ENCODE measurements at regions not wholly inside any gene's neighbourhood (a gene's known extent, or its start where the extent isn't known, plus 50 kb on each side); places are given as distances from the start of the nearest gene placed in this dataset.

DNA sequence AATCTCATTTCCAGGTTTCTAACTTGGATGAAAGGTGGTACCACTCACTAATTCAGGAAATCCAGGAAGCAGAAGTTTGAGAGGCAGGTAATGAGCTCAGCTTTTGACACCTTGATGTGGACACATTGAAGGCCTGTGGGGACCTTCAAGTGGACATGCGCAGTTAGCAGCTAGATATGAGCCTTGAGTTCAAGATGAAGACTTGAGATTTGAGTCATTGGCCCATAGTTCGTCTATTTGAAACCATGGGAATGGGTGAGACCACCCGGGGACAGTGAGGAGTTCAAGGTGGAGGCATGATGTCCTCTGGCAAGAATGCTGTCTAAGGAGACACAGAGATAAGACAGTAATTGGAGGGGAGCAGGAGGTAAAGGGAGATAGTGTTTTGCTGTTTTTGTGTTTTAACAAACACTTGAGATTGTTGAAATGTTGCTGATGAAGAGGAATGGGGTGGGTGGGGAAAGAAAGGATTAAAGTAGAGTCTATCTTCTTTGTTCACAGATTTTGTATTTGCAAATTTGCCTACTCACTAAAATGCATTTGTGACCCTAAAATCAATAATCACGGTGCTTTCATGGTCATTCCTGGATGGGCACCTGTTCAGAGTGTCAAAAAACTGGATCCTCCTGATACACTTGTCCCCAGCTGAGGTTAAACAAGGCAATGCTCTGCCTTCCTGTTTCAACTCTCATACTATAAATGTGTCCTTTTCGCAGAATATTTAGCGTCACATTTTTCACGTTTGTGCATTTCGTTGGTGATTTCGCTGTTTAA lies 69.5 kb upstream of the PLXNC1 start:
- Histone ChIP-seq H4K8ac (replicated peaks; ENCODE audit: insufficient read length, low read depth, low read length) (no peak overlapping the region), H3K56ac (ENCODE audit: insufficient read length, low read depth, low read length) (no peak overlapping the region), H2BK12ac (ENCODE audit: insufficient read length, low read depth, low read length) (no peak overlapping the region), H2BK15ac (ENCODE audit: low read depth, low read length) (no peak overlapping the region), H3K79me1 (ENCODE audit: insufficient read depth, low read depth, low read length, poor library complexity, severe bottlenecking) (no peaks in the 10 kb centered on the region), H4K91ac (ENCODE audit: insufficient read length, low read depth, low read length) (no peak overlapping the region), H2AK5ac (ENCODE audit: insufficient read length, low read length) (no peak overlapping the region), H3K79me2 (ENCODE audit: insufficient read depth, low read length) (no peaks in the 10 kb centered on the region), H3K4me1 (ENCODE audit: insufficient read depth, low read length) (no peaks in the 10 kb centered on the region), H2AFZ (ENCODE audit: low read length) (no peak overlapping the region), H2BK5ac (ENCODE audit: insufficient read length, low read length) (no peak overlapping the region), H2BK20ac (ENCODE audit: low read depth, low read length, poor library complexity, severe bottlenecking) (no peak overlapping the region), H3K14ac (ENCODE audit: insufficient read depth, low read length) (no peak overlapping the region), H4K20me1 (ENCODE audit: control insufficient read depth, insufficient read depth, insufficient read length) (no peaks in the 10 kb centered on the region), H2BK120ac (ENCODE audit: low read depth, low read length, poor library complexity, severe bottlenecking) (no peak overlapping the region), H3K9me3 (ENCODE audit: control insufficient read depth, low read depth, low read length) (no peaks in the 10 kb centered on the region), H3K4ac (ENCODE audit: low read depth, low read length) (no peak overlapping the region), H4K5ac (ENCODE audit: insufficient read length, low read depth, low read length) (no peak overlapping the region), H3K9ac (ENCODE audit: extremely low read depth, insufficient read length, low read length) (no peak overlapping the region), H3T11ph (ENCODE audit: low read length) (no peak overlapping the region), H3K23me2 (ENCODE audit: insufficient read length, low read depth, low read length, poor library complexity, severe bottlenecking) (no peaks in the 10 kb centered on the region), H3K18ac (ENCODE audit: insufficient read length, low read depth, low read length) (no peak overlapping the region), H3K27me3 (ENCODE audit: insufficient read depth, low read length) (no peaks in the 10 kb centered on the region), H3K27ac (ENCODE audit: insufficient read length, low read depth, low read length) (no peak overlapping the region), H3K23ac (ENCODE audit: insufficient read length, low read depth, low read length) (no peak overlapping the region), H3K4me2 (ENCODE audit: insufficient read depth, insufficient read length, low read length) (no peak overlapping the region)
- H3K4me1 Mint-ChIP-seq: peaks cover 13 to 19% of the 10 kb centered on the region in 2 experiments
- no peak overlapping the region for H3K27ac Mint-ChIP-seq
- no peak overlapping the region for H3K4me3 Mint-ChIP-seq
- H3K27me3 Mint-ChIP-seq (ENCODE audit: low read depth): no peaks in the 10 kb centered on the region
- DNase-seq: no peak
- TF ChIP-seq, protein P1, sequence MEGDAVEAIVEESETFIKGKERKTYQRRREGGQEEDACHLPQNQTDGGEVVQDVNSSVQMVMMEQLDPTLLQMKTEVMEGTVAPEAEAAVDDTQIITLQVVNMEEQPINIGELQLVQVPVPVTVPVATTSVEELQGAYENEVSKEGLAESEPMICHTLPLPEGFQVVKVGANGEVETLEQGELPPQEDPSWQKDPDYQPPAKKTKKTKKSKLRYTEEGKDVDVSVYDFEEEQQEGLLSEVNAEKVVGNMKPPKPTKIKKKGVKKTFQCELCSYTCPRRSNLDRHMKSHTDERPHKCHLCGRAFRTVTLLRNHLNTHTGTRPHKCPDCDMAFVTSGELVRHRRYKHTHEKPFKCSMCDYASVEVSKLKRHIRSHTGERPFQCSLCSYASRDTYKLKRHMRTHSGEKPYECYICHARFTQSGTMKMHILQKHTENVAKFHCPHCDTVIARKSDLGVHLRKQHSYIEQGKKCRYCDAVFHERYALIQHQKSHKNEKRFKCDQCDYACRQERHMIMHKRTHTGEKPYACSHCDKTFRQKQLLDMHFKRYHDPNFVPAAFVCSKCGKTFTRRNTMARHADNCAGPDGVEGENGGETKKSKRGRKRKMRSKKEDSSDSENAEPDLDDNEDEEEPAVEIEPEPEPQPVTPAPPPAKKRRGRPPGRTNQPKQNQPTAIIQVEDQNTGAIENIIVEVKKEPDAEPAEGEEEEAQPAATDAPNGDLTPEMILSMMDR (conservative IDR thresholded peaks at IDR 0.05): no peak
- no peaks in the 10 kb centered on the region for H3K9me3 Mint-ChIP-seq
- H3K36me3 Mint-ChIP-seq (ENCODE audit: insufficient read depth in 1 of 3, low read depth in 3 of 3): no peaks in the 10 kb centered on the region
- no CpG with 5 or more reads among the region's 9 CpGs for WGBS (ENCODE audit: extremely low coverage, insufficient read length, low lambda C conversion rate)

Measured in H9 (cell line).